Mesendoderm (in vitro differentiated cells): ENCODE measurements at regions not wholly inside any gene's neighbourhood (a gene's known extent, or its start where the extent isn't known, plus 50 kb on each side); places are given as distances from the start of the nearest gene placed in this dataset.

Experiments used
- DNase-seq: peaks from one replicate; pipeline ENCODE4 v3.0.0; 2013
- H2AK5ac ChIP-seq: 2 replicates; pipeline ENCODE4 v1.6.1; 2013; ENCODE audit warnings: low read length, inconsistent platforms
- H2BK120ac ChIP-seq: 2 replicates; pipeline ENCODE4 v1.6.1; 2013; ENCODE audit warnings: low read depth, mild to moderate bottlenecking, low read length, moderate library complexity, mixed read lengths
- H2BK15ac ChIP-seq: replicated peaks from 2 replicates; pipeline ENCODE4 v1.6.1; 2013; ENCODE audit warnings: low read depth, mild to moderate bottlenecking, moderate library complexity
- H2BK5ac ChIP-seq: 2 replicates; pipeline ENCODE4 v1.6.1; 2013; ENCODE audit warnings: low read length, inconsistent platforms
- H3K18ac ChIP-seq: 2 replicates; pipeline ENCODE4 v1.6.1; 2013; ENCODE audit warnings: mild to moderate bottlenecking, low read length, mixed read lengths
- H3K23ac ChIP-seq: one replicate; pipeline ENCODE4 v1.6.1; 2013; ENCODE audit warnings: low read length
- H3K27ac ChIP-seq: 2 replicates; pipeline ENCODE4 v1.5.1; 2013; ENCODE audit warnings: low read depth, mild to moderate bottlenecking, inconsistent platforms, low read length, moderate library complexity
- H3K27me3 ChIP-seq: 2 replicates; pipeline ENCODE4 v1.6.1; 2013; ENCODE audit warnings: low read length, control low read depth, mild to moderate bottlenecking, inconsistent platforms; ENCODE audit not compliant: insufficient read depth, poor library complexity
- H3K36me3 ChIP-seq: 2 replicates; pipeline ENCODE4 v1.6.1; 2013; ENCODE audit warnings: low read length, inconsistent platforms; ENCODE audit not compliant: control insufficient read depth, insufficient read depth
- H3K4ac ChIP-seq: one replicate; pipeline ENCODE4 v1.6.1; 2013; ENCODE audit warnings: low read depth, mild to moderate bottlenecking, low read length, moderate library complexity
- H3K4me1 ChIP-seq: 2 replicates; pipeline ENCODE4 v1.6.1; 2013; ENCODE audit warnings: low read depth, low read length, inconsistent platforms; ENCODE audit not compliant: control insufficient read depth
- H3K4me2 ChIP-seq: 2 replicates; pipeline ENCODE4 v1.6.1; 2013; ENCODE audit warnings: low read length
- H3K4me3 ChIP-seq: 2 replicates; pipeline ENCODE4 v1.5.1; 2013; ENCODE audit warnings: mild to moderate bottlenecking, low read length
- H3K56ac ChIP-seq: one replicate; pipeline ENCODE4 v1.6.1; 2013; ENCODE audit warnings: low read length
- H3K79me1 ChIP-seq: 2 replicates; pipeline ENCODE4 v1.6.1; 2013; ENCODE audit warnings: low read length, inconsistent platforms
- H3K79me2 ChIP-seq: 2 replicates; pipeline ENCODE4 v1.6.1; 2013; ENCODE audit warnings: mild to moderate bottlenecking, low read length; ENCODE audit not compliant: control insufficient read depth, insufficient read depth
- H3K9ac ChIP-seq: 2 replicates; pipeline ENCODE4 v1.6.1; 2013; ENCODE audit warnings: low read length, inconsistent platforms
- H4K5ac ChIP-seq: one replicate; pipeline ENCODE4 v1.6.1; 2013; ENCODE audit warnings: low read length
- H4K8ac ChIP-seq: one replicate; pipeline ENCODE4 v1.6.1; 2013; ENCODE audit warnings: low read depth, mild to moderate bottlenecking, control low read depth, low read length, moderate library complexity
- WGBS: extraction: QIAGEN DNeasy Blood & Tissue Kit; methylation state at CpG from one replicate; pipeline ENCODE4 v1.1.7; 2013; ENCODE audit warnings: low lambda C conversion rate, missing lambda C conversion rate; ENCODE audit not compliant: insufficient coverage; ENCODE audit errors: extremely low coverage; 5-methylcytosine and 5-hydroxymethylcytosine counted together

- H3K4ac ChIP-seq: no peak overlapping the region
- H3K4me2 ChIP-seq: no peak overlapping the region
- H3K27me3 ChIP-seq: no peaks in the 10 kb centered on the region
- no peak overlapping the region for H2BK5ac ChIP-seq
- no CpG with 5 or more reads among the region's 3 CpGs for WGBS
- no peak for DNase-seq
- H3K79me2 ChIP-seq: no peaks in the 10 kb centered on the region
- H2BK15ac ChIP-seq: no peak overlapping the region
- H3K9ac ChIP-seq: no peak overlapping the region
- no peak overlapping the region for H3K23ac ChIP-seq
- H3K4me1 ChIP-seq: no peaks in the 10 kb centered on the region
- no peak overlapping the region for H2AK5ac ChIP-seq
- H4K5ac ChIP-seq: no peak overlapping the region
- H3K18ac ChIP-seq: no peak overlapping the region
- H3K27ac ChIP-seq: no peak overlapping the region
- no peak overlapping the region for H4K8ac ChIP-seq
- H2BK120ac ChIP-seq: no peak overlapping the region
- no peaks in the 10 kb centered on the region for H3K79me1 ChIP-seq
- H3K36me3 ChIP-seq: no peaks in the 10 kb centered on the region
- no peak overlapping the region for H3K56ac ChIP-seq
- H3K4me3 ChIP-seq: no peak overlapping the region
These were observed 99.3 kb upstream of the ARMC2 start for GRCh38 chr6:108748959-108749358.

GRCh38 chr6:108750801-108751200 lies 97.4 kb upstream of the ARMC2 start:
- H3K79me2 ChIP-seq: no peaks in the 10 kb centered on the region
- H3K18ac ChIP-seq: no peak overlapping the region
- H2BK5ac ChIP-seq: no peak overlapping the region
- H3K23ac ChIP-seq: no peak overlapping the region
- no peak overlapping the region for H3K56ac ChIP-seq
- no peaks in the 10 kb centered on the region for H3K27me3 ChIP-seq
- no peak overlapping the region for H4K5ac ChIP-seq
- no peak overlapping the region for H2AK5ac ChIP-seq
- no peak overlapping the region for H3K4ac ChIP-seq
- DNase-seq: no peak
- H4K8ac ChIP-seq: no peak overlapping the region
- no CpG with 5 or more reads among the region's 8 CpGs for WGBS
- H3K36me3 ChIP-seq: no peaks in the 10 kb centered on the region
- H3K4me1 ChIP-seq: no peaks in the 10 kb centered on the region
- H3K4me2 ChIP-seq: no peak overlapping the region
- no peak overlapping the region for H3K4me3 ChIP-seq
- H2BK15ac ChIP-seq: no peak overlapping the region
- H2BK120ac ChIP-seq: no peak overlapping the region
- no peaks in the 10 kb centered on the region for H3K79me1 ChIP-seq
- no peak overlapping the region for H3K27ac ChIP-seq
- no peak overlapping the region for H3K9ac ChIP-seq

GRCh38 chr6:108751282-108751681 lies 96.9 kb upstream of the ARMC2 start:
- no peaks in the 10 kb centered on the region for H3K79me1 ChIP-seq
- no peak overlapping the region for H3K4me2 ChIP-seq
- H3K18ac ChIP-seq: no peak overlapping the region
- no peak overlapping the region for H2BK120ac ChIP-seq
- no peak overlapping the region for H2BK5ac ChIP-seq
- WGBS: no CpG with 5 or more reads among the region's 5 CpGs
- H3K27ac ChIP-seq: no peak overlapping the region
- H3K4me3 ChIP-seq: no peak overlapping the region
- H2AK5ac ChIP-seq: no peak overlapping the region
- no peak overlapping the region for H3K9ac ChIP-seq
- H4K8ac ChIP-seq: no peak overlapping the region
- no peaks in the 10 kb centered on the region for H3K27me3 ChIP-seq
- no peaks in the 10 kb centered on the region for H3K36me3 ChIP-seq
- no peaks in the 10 kb centered on the region for H3K4me1 ChIP-seq
- no peak overlapping the region for H2BK15ac ChIP-seq
- no peak overlapping the region for H4K5ac ChIP-seq
- no peak for DNase-seq
- H3K4ac ChIP-seq: no peak overlapping the region
- H3K23ac ChIP-seq: no peak overlapping the region
- H3K56ac ChIP-seq: no peak overlapping the region
- no peaks in the 10 kb centered on the region for H3K79me2 ChIP-seq

- WGBS: no CpG with 5 or more reads among the region's 5 CpGs
- no peaks in the 10 kb centered on the region for H3K79me2 ChIP-seq
- H3K18ac ChIP-seq: no peak overlapping the region
- no peak overlapping the region for H3K56ac ChIP-seq
- no peak overlapping the region for H4K5ac ChIP-seq
- no peak overlapping the region for H4K8ac ChIP-seq
- no peak overlapping the region for H3K4ac ChIP-seq
- H2BK5ac ChIP-seq: no peak overlapping the region
- H3K79me1 ChIP-seq: no peaks in the 10 kb centered on the region
- no peak for DNase-seq
- no peaks in the 10 kb centered on the region for H3K36me3 ChIP-seq
- H3K27me3 ChIP-seq: no peaks in the 10 kb centered on the region
- no peak overlapping the region for H2AK5ac ChIP-seq
- no peak overlapping the region for H2BK120ac ChIP-seq
- H3K23ac ChIP-seq: no peak overlapping the region
- no peak overlapping the region for H3K27ac ChIP-seq
- H3K9ac ChIP-seq: no peak overlapping the region
- H3K4me2 ChIP-seq: no peak overlapping the region
- no peaks in the 10 kb centered on the region for H3K4me1 ChIP-seq
- no peak overlapping the region for H2BK15ac ChIP-seq
- no peak overlapping the region for H3K4me3 ChIP-seq
These were observed 96.1 kb upstream of the ARMC2 start for GRCh38 chr6:108751851-108752732.

- H4K5ac ChIP-seq: no peak overlapping the region
- H3K9ac ChIP-seq: no peak overlapping the region
- H3K18ac ChIP-seq: no peak overlapping the region
- no peaks in the 10 kb centered on the region for H3K79me1 ChIP-seq
- no peak overlapping the region for H3K4me2 ChIP-seq
- H3K27ac ChIP-seq: no peak overlapping the region
- H3K4me1 ChIP-seq: no peaks in the 10 kb centered on the region
- H3K79me2 ChIP-seq: no peaks in the 10 kb centered on the region
- H2AK5ac ChIP-seq: no peak overlapping the region
- no peak overlapping the region for H3K4me3 ChIP-seq
- no peak overlapping the region for H2BK15ac ChIP-seq
- no peaks in the 10 kb centered on the region for H3K36me3 ChIP-seq
- no peaks in the 10 kb centered on the region for H3K27me3 ChIP-seq
- H2BK5ac ChIP-seq: no peak overlapping the region
- H3K56ac ChIP-seq: no peak overlapping the region
- DNase-seq: no peak
- no peak overlapping the region for H4K8ac ChIP-seq
- H3K4ac ChIP-seq: no peak overlapping the region
- no CpG with 5 or more reads among the region's 9 CpGs for WGBS
- no peak overlapping the region for H2BK120ac ChIP-seq
- H3K23ac ChIP-seq: no peak overlapping the region
These were observed 95.3 kb upstream of the ARMC2 start for GRCh38 chr6:108752733-108753590.
